ENCODE measurements at regions not wholly inside any gene's neighbourhood (a gene's known extent, or its start where the extent isn't known, plus 50 kb on each side); places are given as distances from the start of the nearest gene placed in this dataset.

DNA sequence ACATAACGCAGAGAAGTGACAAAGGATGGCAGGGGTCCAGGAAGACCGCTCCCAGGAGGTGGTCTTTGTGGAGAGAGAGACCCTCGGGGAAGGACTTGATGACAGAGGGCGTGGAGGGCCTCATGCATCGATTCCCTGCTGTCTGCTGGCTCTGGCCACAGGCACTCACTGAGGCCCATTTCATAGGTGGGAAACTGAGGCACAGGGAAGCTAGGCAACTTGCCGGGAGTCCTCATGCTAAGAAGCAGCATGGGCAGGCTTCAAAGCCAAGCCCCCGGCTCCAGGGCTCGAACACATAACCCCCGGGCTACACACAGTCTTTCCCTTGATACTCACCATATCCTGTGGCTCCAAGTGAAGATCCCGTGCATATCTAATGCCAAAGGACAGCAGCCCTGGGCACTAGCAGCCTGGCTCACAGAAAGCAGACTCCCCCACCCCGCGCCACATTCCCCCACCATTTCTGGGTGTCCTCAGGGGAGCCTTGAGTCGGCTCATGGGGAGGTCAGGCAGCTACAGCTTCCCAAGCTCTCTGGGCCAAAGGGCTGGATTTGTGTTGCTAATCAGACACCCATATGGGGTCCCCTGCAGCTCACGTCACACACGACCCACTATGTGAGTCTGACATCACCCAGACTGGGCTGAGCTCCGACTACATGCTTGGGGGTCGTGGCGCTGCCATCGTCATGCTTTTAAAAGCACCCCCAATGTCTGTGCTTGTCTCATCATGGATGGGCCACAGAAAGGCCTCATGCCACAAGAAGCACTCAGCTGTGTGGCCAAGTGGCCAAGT lies 130.9 kb upstream of the PMEPA1 start:
- Histone ChIP-seq H3K9me3 (ENCODE audit: insufficient read depth, low read length) (no peaks in the 10 kb centered on the region), H3K4me2 (ENCODE audit: low read depth, low read length, poor library complexity, severe bottlenecking) (no peak overlapping the region), H3K79me2 (ENCODE audit: insufficient read depth, low read length) (no peaks in the 10 kb centered on the region), H3K9me2 (replicated peaks; ENCODE audit: insufficient read depth, low read length) (no peaks in the 10 kb centered on the region), H3K36me3 (ENCODE audit: low read length) (no peaks in the 10 kb centered on the region), H3K4me3 (ENCODE audit: insufficient read depth, low read length, poor library complexity, severe bottlenecking) (no peak overlapping the region), H3K27ac (ENCODE audit: low read depth, low read length) (no peak overlapping the region), H2AFZ (ENCODE audit: low read depth, low read length, severe bottlenecking) (no peak overlapping the region), H4K20me1 (ENCODE audit: low read depth, low read length) (no peaks in the 10 kb centered on the region), H3K9ac (ENCODE audit: low read length) (no peak overlapping the region), H3K27me3 (ENCODE audit: low read length) (no peaks in the 10 kb centered on the region), H3F3A (ENCODE audit: insufficient read depth) (no peaks in the 10 kb centered on the region)
- TF ChIP-seq, protein P1, sequence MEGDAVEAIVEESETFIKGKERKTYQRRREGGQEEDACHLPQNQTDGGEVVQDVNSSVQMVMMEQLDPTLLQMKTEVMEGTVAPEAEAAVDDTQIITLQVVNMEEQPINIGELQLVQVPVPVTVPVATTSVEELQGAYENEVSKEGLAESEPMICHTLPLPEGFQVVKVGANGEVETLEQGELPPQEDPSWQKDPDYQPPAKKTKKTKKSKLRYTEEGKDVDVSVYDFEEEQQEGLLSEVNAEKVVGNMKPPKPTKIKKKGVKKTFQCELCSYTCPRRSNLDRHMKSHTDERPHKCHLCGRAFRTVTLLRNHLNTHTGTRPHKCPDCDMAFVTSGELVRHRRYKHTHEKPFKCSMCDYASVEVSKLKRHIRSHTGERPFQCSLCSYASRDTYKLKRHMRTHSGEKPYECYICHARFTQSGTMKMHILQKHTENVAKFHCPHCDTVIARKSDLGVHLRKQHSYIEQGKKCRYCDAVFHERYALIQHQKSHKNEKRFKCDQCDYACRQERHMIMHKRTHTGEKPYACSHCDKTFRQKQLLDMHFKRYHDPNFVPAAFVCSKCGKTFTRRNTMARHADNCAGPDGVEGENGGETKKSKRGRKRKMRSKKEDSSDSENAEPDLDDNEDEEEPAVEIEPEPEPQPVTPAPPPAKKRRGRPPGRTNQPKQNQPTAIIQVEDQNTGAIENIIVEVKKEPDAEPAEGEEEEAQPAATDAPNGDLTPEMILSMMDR (IDR thresholded peaks at IDR 0.05; ENCODE audit: insufficient read depth, low read length, poor library complexity, severe bottlenecking) = no peak
- TF ChIP-seq EZH2phosphoT487 (conservative IDR thresholded peaks at IDR 0.05; ENCODE audit: low read length) = no peak

DNA sequence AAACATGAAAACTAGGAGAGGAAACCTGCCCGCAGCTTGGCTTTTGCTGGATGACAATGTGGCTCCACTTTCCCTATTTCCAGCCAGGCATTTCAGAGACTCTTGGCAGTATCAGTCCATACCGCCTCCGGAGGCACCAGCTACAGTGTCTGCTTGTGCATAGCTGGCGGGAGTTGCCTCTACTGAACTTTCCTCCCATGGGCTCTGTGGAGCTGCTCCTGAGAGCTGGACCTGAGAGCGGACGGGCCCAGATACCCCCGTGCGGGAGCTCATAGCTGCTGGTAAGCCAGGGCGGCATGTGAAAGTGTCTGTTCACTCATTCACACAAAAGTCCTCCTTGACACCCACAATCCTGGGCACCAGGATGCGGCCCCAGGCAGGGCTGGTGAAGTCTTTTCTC lies 130.3 kb upstream of the PMEPA1 start:
- Histone ChIP-seq H3K9me2 (replicated peaks; ENCODE audit: insufficient read depth, low read length) (no peaks in the 10 kb centered on the region), H3K4me2 (ENCODE audit: low read depth, low read length, poor library complexity, severe bottlenecking) (no peak overlapping the region), H3K79me2 (ENCODE audit: insufficient read depth, low read length) (no peaks in the 10 kb centered on the region), H3K27me3 (ENCODE audit: low read length) (no peaks in the 10 kb centered on the region), H3K27ac (ENCODE audit: low read depth, low read length) (no peak overlapping the region), H3K9ac (ENCODE audit: low read length) (no peak overlapping the region), H3K36me3 (ENCODE audit: low read length) (no peaks in the 10 kb centered on the region), H3K9me3 (ENCODE audit: insufficient read depth, low read length) (no peaks in the 10 kb centered on the region), H2AFZ (ENCODE audit: low read depth, low read length, severe bottlenecking) (no peak overlapping the region), H3K4me3 (ENCODE audit: insufficient read depth, low read length, poor library complexity, severe bottlenecking) (no peak overlapping the region), H3F3A (ENCODE audit: insufficient read depth) (no peaks in the 10 kb centered on the region), H4K20me1 (ENCODE audit: low read depth, low read length) (no peaks in the 10 kb centered on the region)
- TF ChIP-seq, protein P1 (IDR thresholded peaks at IDR 0.05; ENCODE audit: insufficient read depth, low read length, poor library complexity, severe bottlenecking) = no peak
- no peak for TF ChIP-seq EZH2phosphoT487 (conservative IDR thresholded peaks at IDR 0.05; ENCODE audit: low read length)

DNA sequence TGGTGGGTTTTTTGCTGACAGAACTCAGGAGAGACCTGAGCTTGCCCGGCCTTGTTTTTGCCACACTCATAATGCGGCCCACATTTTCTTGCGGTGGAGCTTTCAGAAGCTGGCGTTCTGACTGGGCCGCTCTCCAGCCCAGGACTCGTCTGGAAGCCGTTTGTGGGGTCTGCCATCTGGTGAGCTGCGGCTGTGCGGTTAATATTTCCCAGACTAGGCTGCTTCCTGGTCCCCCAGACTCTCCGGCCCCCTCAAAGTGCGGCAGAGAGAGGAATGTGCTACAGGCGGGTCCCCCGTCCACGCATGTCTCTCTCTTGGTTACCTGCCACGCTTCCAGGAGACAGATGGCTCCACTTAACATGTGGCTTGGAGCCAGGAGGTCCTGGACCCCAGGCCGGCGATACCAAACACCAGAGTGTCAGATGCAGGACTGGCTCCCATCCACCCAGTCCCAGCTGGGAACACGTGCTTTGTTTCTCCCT lies 128.9 kb upstream of the PMEPA1 start:
- no peaks in the 10 kb centered on the region for H3K79me2 ChIP-seq (ENCODE audit: insufficient read depth, low read length)
- TF ChIP-seq, protein P1 (IDR thresholded peaks at IDR 0.05; ENCODE audit: insufficient read depth, low read length, poor library complexity, severe bottlenecking) = no peak
- no peak for TF ChIP-seq EZH2phosphoT487 (conservative IDR thresholded peaks at IDR 0.05; ENCODE audit: low read length)
- H3K4me2 ChIP-seq (ENCODE audit: low read depth, low read length, poor library complexity, severe bottlenecking) = no peak overlapping the region
- H3K27ac ChIP-seq (ENCODE audit: low read depth, low read length) = no peak overlapping the region
- H3K9me3 ChIP-seq (ENCODE audit: insufficient read depth, low read length) = no peaks in the 10 kb centered on the region
- H3F3A ChIP-seq (ENCODE audit: insufficient read depth) = no peaks in the 10 kb centered on the region
- no peaks in the 10 kb centered on the region for H3K27me3 ChIP-seq (ENCODE audit: low read length)
- no peak overlapping the region for H2AFZ ChIP-seq (ENCODE audit: low read depth, low read length, severe bottlenecking)
- no peaks in the 10 kb centered on the region for H4K20me1 ChIP-seq (ENCODE audit: low read depth, low read length)
- H3K9me2 ChIP-seq (replicated peaks; ENCODE audit: insufficient read depth, low read length) = no peaks in the 10 kb centered on the region
- H3K4me3 ChIP-seq (ENCODE audit: insufficient read depth, low read length, poor library complexity, severe bottlenecking) = no peak overlapping the region
- no peak overlapping the region for H3K9ac ChIP-seq (ENCODE audit: low read length)
- no peaks in the 10 kb centered on the region for H3K36me3 ChIP-seq (ENCODE audit: low read length)
